SIG-M5 (cell line): ENCODE measurements at regions not wholly inside any gene's neighbourhood (a gene's known extent, or its start where the extent isn't known, plus 50 kb on each side); places are given as distances from the start of the nearest gene placed in this dataset.

Source experiments
- DNase-seq: peaks from one replicate; lab custom pipeline; 2025; lab: John Stamatoyannopoulos, UW

DNA sequence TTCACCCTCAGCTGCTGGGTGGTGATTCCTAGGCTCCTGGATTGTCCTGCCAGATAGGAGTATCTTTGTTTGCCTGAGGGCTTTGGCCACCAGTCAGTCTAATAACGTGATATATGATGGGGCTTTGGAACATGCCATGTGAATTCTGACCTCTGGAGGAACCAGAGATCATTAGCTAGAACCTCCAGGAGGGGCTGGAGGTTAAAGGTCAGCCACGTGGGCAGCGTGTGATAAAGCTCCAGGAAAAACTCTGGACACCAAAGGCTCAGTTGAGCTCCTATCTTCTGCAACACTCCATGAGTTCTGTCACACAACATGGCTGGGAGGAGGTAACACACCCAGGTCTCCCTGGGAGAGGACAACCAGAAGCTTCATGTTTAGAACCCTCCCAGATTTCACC, 251.1 kb downstream of the DAD1 start:
- DNase-seq, result no peak

DNA sequence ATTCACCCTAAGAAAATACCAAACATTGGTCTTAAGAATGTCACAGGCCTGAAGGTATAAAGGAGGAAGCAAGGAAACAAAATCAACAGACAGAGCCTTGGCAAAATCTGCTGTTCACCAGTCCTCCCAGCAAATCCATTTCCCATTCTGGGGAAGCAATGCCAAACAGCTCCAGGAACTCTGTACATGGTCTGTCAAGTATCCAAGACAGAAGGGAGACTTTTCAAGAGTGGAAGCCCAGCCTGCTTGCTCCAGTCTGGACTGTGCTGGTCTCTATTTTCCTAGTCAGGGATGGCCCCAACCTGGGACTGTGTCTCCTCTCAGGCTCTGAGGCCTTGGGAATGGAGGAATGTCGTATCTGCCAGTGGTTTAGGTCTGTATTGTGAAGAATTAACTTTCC, 251.5 kb downstream of the DAD1 start:
- no peak for DNase-seq

DNA sequence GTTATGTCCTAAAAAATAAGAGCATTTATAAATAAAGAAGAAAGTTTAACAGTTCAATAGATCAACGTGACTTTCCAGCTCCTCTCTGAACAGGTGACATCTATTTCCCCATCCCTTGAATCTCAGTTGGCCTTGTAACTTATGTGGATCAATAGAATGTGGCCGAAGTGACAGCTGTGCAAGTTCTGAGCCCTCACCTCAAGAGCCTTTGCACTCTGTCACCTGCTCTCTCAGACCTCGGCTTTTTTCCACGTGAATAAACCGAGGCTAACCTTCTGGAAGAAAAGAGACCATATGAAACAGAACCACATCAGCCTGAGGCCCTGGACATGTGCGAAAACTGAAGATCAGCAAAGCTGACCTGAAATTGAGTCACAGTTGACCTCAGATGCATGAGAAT, 253.0 kb downstream of the DAD1 start:
- no peak for DNase-seq

DNA sequence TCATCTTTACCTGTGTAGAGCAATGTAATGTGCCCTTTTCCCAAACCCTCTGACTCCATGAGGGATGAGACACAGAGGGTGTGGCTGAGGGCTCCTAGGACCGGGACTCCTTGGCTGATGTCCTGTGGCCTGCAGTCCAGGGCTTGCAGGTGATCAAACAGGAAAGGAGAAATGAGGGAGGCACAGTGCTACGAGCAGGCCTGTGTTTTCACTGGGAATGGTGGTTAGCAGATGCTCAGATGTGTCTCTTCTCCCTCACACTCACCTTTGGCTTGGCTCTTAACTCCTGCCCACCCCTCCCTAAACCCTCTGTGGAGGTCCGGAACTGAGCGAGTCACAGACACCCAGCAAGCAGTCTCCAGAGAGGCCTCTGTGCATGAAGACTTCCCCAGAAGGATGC, 254.4 kb downstream of the DAD1 start:
- no peak for DNase-seq

DNA sequence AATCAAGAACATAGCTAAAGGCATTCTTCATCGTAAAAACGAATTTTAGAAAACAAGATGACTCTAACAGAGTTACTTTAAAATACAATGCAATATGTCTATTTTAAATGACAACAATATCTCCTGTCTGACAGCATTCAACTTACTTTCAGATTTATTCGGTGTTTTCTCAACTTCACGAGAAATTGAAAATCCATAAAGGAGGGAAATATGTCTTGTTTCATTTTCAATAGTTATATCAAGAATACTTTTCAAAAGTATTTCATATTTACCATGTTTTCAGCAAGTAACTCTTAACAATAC, 254.8 kb downstream of the DAD1 start:
- no peak for DNase-seq

DNA sequence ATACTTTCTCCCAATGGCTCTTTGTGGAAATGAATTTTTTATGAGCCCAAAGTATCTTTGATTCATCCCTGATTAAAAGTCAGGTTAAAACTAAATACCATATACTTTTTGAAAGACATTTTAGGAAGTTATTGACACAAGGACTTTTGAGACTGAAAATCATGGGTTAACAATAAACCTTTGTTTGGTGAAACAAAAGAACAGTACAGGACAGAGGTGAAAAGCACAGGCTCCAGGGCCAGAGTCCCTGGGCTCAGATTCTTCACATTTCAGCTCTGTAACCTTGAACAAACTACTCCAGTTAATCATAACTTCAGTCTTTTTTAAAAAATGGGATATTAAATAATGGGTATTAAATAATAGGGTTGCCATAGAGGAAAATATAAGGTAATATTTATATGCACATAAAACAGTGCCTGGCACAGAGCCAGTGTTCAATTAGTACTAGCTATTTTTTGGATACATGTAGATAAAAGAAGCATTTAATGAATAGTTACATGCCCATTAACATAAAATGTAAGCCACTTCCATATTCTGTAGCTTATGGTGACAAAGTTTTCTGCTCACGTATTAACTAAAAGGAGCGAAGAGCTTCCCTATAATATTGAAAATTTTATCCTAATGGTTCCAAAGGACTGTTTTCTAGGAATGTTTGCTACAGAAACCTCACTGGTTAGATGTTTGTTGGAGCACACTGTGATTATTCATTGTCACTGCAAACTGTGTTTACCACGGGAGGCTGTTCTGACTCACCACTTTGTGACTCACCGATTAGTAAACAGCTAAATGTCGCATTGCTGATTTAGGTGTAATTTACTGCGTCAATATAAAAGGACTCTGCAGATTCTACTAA, 255.4 kb downstream of the DAD1 start:
- no peak for DNase-seq

DNA sequence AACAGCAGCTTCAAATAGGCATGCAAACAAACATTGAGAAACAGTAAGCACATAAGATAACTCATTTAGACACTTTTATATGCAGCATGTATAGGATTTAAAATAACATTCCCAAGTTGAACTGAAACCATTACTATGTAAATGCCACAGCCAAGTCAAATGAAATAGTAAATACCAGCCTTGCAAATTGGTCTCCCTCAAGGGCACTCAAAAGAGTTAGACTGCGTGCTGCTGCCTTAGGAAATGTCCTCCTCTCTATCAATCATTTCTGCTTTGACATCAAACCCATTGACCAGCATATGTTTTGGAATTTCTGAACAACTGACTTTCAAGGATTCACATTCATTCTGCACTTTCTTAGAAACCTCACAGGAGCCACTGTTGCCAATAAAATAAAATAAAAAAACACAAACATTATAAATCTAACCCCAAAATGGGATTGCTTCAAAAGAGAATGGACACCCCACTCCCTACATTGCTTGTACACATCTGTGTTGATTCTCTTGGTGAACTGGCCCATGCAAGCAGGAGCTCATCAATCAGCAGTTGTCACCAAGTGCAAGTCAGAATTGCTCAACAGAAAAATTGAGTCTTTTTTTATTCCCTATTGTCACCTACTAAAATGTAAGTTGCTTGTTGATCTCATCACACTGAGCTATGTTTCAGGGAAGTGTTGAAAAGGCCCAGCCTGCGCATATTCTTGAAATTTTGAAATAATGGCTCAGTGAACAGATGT, 256.2 kb downstream of the DAD1 start:
- DNase-seq, result no peak

DNA sequence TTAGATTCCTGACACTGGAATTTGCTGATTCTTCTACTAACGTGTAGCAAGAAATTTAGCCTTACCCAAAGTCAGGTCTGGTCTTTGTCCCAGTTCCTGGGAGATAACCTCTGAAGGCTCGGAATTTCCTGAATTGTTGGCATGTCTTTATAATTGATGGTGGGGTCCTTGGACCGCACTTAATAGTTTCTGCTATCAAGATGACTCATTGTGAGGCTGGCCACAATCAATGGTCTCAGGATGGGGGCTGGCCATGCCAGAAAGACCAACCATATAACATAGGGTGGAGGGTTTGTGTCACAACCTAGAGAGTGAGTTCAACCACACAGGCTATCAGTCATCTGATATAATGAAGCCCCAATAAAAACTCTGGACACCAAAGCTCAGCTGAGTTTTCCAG, 259.7 kb downstream of the DAD1 start:
- no peak for DNase-seq

DNA sequence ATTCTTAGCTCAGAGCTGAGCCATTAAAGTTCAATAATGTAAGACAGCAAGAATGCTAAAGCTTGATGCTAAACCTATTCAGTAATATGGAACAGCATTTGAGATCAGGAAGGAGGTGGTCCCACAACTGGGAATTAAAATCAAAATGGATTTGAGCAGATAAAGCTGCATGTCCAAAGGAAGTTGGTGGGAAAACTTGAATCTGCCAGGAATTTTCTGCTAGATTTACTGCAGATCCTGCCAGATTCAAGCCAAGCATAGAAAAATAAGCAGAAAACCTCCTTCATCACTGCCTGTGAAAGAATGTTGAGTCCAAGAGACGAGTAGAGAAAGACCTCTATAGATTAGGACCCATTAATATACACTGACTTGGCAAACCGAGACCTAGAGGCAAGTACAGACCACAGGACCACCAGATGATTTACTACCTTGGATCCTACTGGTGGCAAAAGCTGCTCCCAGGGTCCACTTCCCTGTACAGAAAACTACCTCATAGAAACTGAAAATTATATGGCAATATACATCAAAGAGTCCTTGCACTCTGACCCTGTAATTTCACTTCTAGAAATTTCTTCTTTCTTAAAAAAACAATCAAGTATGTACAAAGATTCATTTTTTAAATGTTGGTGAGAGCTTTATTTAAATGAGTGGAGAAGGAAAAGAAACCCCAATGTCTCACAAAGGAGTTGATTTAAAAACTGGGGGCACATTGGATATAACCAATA, 263.2 kb downstream of the DAD1 start:
- DNase-seq, result no peak

DNA sequence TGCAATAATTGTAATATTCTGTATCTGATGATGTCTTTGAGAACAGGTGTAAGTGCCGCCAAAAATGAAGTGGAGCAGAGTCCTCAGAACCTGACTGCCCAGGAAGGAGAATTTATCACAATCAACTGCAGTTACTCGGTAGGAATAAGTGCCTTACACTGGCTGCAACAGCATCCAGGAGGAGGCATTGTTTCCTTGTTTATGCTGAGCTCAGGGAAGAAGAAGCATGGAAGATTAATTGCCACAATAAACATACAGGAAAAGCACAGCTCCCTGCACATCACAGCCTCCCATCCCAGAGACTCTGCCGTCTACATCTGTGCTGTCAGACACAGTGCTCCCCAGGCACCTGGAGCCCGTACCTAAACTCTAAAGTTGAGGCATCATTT, 268.7 kb downstream of the DAD1 start:
- DNase-seq, result no peak

DNA sequence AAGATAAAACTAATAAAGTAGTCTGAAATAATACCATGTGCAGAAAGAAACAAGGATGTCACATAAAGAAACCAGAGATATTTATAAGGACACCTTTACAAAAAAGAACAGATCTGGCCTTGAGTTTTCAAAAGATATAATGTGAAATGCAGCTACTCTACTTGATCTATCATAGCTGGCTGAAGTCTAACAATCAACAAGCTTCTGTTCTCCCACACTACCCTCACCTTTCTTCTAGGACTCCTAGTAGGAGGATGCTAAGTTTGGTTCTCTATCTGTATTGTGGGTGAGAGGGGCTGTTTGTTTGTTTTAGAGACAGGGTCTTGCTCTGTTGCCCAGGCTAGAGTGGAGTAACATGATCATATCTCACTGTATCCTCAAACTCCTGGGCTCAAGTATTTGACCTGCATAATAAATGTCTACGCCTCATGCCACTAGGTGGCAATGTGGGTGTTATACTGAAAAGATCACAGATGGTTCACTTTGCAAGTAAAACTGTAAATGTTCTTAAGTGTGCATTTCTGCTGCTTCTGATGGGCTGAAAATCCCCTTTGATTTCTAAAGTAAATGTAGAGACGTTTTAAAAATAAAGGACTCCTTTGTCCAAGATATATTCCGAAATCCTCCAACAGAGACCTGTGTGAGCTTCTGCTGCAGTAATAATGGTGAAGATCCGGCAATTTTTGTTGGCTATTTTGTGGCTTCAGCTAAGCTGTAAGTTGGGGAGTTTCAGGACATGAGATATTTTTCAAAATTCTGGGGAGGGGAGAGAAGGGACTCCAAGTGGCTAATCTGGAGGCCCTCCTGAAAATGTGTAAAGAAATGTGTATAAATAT, 269.3 kb downstream of the DAD1 start:
- no peak for DNase-seq

DNA sequence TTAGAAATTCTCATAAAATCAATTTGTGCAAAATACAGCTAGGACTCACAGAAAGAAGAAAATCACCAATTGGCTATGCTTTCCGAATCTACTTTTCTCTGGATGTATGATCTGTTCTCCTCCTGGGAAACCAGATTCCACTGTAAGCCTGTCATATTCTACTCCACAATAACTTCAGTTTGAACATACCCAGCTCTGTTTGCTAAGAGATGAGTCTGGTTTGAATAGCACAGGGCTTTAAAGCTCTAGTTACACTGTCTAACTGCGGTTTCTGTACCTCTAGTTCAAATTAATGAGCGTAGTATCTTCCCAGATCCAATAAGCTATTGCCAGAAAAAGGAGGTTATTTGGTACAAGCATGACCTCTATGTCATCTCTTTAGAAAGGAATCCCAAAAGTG, 270.1 kb downstream of the DAD1 start:
- no peak for DNase-seq

DNA sequence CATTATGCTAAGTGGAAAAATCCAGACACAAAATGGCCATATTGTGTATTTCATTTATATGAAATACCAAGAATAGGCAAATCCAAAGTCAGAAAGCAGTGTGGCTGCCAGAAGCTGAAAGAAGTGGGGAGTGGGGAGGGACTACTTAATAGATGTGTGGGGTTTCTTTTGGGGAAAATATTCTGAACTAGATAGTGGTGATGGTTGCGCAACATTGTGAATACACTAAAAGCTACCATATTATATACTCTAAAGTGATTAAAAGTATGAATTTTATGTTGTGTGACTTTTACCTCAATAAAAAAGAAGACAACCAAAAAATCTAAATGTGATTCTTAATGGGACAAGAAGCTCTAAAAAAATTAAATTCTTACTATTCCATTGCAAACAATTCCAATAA, 272.6 kb downstream of the DAD1 start:
- DNase-seq, result no peak

DNA sequence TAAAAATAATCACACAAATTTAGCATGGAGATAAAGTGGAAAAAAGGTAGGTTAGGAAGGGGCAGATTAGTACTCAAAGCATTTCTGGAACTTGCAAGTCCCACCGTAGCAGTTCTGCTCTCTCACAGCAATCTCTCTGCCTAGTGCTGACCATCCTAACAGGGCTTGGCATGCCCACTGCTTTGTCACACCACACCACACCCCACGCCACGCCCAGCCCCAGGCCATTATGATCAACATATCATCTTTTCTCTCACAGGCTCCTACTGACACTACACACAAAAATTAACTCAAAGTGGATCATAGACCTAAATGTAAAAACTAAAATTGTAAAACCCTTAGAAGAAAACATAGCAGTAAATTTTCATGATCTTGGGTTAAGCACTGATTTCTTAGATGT, 273.7 kb downstream of the DAD1 start:
- DNase-seq, result no peak

DNA sequence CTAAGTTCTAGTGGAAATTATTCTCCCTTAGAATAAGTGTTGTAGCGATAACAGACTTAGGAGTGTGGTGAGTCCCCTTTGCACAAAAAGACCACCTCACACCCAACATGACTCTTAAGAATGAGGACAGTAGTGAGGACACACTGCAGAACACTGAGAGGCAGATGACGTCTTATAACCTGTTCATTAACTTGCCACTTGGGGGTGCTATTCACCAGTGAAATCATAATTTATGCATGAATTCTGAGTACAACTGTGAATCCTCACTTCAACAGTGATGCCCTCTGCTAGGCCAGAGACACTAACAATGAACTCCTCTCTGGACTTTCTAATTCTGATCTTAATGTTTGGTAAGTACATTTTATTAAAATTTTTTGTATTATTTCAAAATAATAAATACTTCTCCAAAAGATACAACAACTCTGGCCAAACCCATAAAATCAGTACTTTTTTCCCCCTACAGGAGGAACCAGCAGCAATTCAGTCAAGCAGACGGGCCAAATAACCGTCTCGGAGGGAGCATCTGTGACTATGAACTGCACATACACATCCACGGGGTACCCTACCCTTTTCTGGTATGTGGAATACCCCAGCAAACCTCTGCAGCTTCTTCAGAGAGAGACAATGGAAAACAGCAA, 274.7 kb downstream of the DAD1 start:
- DNase-seq, result no peak

DNA sequence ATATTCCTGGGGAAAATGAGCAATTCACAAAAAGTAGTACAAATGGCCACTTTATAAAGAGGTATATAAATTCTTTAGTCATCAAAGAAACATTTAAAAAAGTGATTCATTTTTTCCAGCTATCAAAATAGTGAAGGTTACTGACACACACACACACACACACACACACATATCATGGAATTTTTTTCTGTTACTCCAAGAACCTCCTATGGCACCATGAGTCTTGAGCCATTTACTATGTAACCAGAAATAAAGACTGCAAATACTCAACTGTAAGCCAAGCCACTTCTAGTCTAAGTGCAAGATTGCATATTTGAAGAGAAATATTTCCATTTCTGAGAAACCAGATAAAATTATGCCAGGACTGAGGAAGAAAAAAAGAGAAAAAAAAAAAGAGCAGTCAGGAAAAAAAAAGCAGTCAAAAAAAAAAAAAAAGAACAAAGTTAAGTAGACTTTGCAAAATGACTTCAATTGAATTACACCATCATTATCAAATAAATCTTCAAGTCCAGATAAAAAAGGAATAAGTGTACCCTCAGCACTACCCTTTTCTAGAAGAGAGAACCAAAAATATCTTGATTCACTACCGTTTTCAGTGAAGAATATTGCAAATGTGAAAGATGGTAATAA, 275.7 kb downstream of the DAD1 start:
- DNase-seq, result no peak

DNA sequence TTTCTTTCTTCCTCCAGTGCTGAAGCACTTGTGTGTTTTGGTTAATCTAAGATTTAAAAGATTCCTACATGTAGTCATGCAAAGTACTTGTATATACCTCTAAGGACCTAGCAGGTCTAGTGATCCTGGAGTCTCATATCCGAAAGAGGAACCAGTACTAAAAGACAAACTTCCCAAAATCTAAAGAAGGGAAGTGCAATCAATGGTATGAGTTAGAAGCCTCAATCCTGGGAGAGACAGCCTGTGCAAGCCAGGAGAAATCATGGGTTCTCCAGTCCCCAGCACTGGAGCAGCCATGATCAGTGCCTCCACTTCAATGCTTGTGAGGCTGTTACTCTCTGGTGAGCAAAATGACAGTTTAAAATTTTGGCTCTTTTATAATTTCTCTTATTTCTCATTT, 277.4 kb downstream of the DAD1 start:
- no peak for DNase-seq

DNA sequence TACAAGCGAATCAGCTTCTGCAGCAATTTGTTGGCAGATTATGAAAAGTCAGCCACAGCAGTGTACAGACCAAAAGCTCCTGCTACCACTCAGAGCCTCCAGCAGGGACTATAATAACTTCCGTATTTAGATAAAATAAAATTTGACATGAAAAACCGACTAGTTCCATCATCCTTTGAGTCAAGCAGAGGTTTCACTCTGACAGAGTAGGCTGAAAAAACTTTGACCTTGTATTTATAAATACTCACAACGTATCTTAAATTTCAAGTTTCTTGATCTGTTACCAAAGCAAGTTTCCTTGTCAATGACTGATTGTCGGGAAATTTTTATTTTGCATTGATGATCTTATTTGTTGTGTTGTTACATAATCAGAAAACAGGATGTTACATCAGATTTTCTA, 283.4 kb downstream of the DAD1 start:
- DNase-seq, result no peak

DNA sequence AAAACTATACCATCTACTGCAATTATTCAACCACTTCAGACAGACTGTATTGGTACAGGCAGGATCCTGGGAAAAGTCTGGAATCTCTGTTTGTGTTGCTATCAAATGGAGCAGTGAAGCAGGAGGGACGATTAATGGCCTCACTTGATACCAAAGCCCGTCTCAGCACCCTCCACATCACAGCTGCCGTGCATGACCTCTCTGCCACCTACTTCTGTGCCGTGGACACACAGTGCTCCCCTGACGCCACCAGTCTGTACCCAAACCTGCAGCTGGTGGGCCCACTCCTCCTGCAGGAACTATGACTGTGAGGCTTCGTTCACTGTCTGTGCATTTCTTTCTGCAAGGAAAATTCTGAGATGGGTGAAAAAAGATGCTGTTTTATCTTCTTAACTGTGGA, 284.7 kb downstream of the DAD1 start:
- no peak for DNase-seq

DNA sequence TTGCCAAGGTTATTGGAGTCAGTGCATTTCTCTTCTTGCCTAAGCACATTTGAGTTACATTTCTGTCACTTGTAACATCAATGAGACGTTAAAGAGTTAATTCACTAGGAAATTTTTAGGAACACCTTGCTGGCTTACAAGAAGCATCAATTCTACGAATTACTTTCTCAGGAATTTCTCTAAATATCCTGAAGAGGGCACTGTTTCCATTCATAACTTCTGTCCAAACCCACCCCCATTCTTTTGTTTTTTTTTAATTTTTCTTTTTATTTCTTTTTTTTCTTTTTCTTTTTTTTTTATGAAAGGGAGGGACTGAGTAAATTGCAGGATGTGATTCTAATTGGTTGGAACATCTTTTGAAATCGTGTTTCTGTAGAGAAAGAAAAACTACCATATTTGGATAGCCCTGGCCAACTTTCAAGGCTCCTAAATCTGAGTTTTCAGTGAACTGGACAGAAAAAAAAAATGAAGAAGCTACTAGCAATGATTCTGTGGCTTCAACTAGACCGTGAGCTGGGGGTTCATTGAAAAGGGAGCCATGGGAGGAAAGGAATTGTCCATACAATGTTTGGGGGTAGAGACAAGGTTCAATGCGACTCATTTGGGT, 285.3 kb downstream of the DAD1 start:
- DNase-seq, result no peak

DNA sequence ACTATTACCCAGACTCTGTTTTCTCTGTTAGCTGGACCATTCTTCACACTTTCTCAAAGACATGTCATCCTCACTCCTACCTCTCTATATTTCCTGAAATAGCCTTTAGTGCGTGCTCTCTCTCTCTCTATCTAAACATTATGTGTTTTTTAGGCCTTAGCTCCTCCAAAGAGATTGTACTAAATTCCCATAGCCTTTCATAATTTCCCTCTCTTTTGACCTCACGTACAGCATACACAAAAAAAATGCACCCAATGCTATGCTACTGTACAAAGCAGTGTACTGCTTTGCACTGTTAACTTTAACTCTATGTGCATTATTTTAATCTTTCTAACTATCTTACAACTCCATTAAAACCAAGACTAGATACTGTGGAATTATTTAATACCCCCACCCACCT, 288.4 kb downstream of the DAD1 start:
- no peak for DNase-seq
